IMR-90 (cell line): ENCODE measurements at regions not wholly inside any gene's neighbourhood (a gene's known extent, or its start where the extent isn't known, plus 50 kb on each side); places are given as distances from the start of the nearest gene placed in this dataset.

ENCODE experiments used
- ATAC-seq: fragments of 200-7000 bp; cut with Tn5 transposase; 2 replicates; pipeline ENCODE4 v1.9.1; 2020; ENCODE audit warnings: low read depth, mild to moderate bottlenecking, moderate library complexity
- BruUV-seq: library from RNA; stranded (reverse); fragments of 400-500 nt; replicated peaks from 2 replicates; lab custom pipeline; 2021; lab: Mats Ljungman, UMichigan
- CTCF ChIA-PET: fragments of 300-600 bp; formaldehyde crosslinking; extraction: SDS; loops from one replicate; lab custom pipeline; 2021; ENCODE audit warnings: antibody characterized with exemption; lab: Yijun Ruan, JAX
- POLR2A ChIA-PET: fragments of 300-600 bp; sonication (Branson Sonifier 250); formaldehyde crosslinking; loops from one replicate; lab custom pipeline; 2022; ENCODE audit warnings: antibody characterized with exemption; ENCODE audit not compliant: unreplicated experiment; lab: Charles Lee
- DNase-seq: peaks from one replicate; pipeline ENCODE4 v3.0.0; 2013
- H2AFZ ChIP-seq: replicated peaks from 2 replicates; pipeline ENCODE3; 2013; ENCODE audit warnings: low read length, mild to moderate bottlenecking; ENCODE audit not compliant: poor library complexity
- H2AK5ac ChIP-seq: 2 replicates; pipeline ENCODE4 v1.6.1; 2013; ENCODE audit warnings: low read depth, low read length, inconsistent platforms
- H2AK9ac ChIP-seq: replicated peaks from 2 replicates; pipeline ENCODE3; 2013; ENCODE audit warnings: mild to moderate bottlenecking, low read depth, low read length, moderate library complexity; ENCODE audit not compliant: poor library complexity
- H2BK120ac ChIP-seq: 2 replicates; pipeline ENCODE4 v1.6.1; 2013; ENCODE audit warnings: low read depth, low read length, inconsistent platforms
- H2BK15ac ChIP-seq: 3 replicates; pipeline ENCODE4 v1.6.1; 2013; ENCODE audit warnings: low read depth, low read length, inconsistent platforms
- H2BK20ac ChIP-seq: 2 replicates; pipeline ENCODE4 v1.6.1; 2013; ENCODE audit warnings: low read depth, mild to moderate bottlenecking, inconsistent platforms, low read length, moderate library complexity
- H2BK5ac ChIP-seq: 2 replicates; pipeline ENCODE4 v1.6.1; 2013; ENCODE audit warnings: mild to moderate bottlenecking, low read depth, low read length, inconsistent platforms; ENCODE audit not compliant: poor library complexity, severe bottlenecking
- H3K14ac ChIP-seq: replicated peaks from 2 replicates; pipeline ENCODE4 v1.6.1; 2013; ENCODE audit warnings: low read depth, low read length, inconsistent platforms
- H3K18ac ChIP-seq: 2 replicates; pipeline ENCODE4 v1.6.1; 2013; ENCODE audit warnings: low read depth, low read length, control low read depth
- H3K23ac ChIP-seq: 2 replicates; pipeline ENCODE4 v1.6.1; 2013; ENCODE audit warnings: low read depth, low read length, inconsistent platforms
- H3K27ac ChIP-seq: 2 replicates; pipeline ENCODE4 v1.5.1; 2013; ENCODE audit warnings: mild to moderate bottlenecking, control low read depth, low read length; ENCODE audit not compliant: insufficient read depth
- H3K27me3 ChIP-seq: 2 replicates; pipeline ENCODE4 v1.6.1; 2013; ENCODE audit warnings: low read length; ENCODE audit not compliant: control insufficient read depth, insufficient read depth
- H3K36me3 ChIP-seq: 2 replicates; pipeline ENCODE4 v1.6.1; 2013; ENCODE audit warnings: low read length, mixed read lengths; ENCODE audit not compliant: control insufficient read depth, insufficient read depth
- H3K4ac ChIP-seq: 2 replicates; pipeline ENCODE4 v1.6.1; 2013; ENCODE audit warnings: low read depth, low read length, inconsistent platforms
- H3K4me1 ChIP-seq: 2 replicates; pipeline ENCODE4 v1.6.1; 2013; ENCODE audit warnings: low read length, mixed read lengths; ENCODE audit not compliant: control insufficient read depth, insufficient read depth
- H3K4me2 ChIP-seq: 2 replicates; pipeline ENCODE4 v1.6.1; 2013; ENCODE audit warnings: low read depth, mild to moderate bottlenecking, control low read depth, low read length, moderate library complexity
- H3K4me3 ChIP-seq: 2 replicates; pipeline ENCODE4 v1.5.1; 2013; ENCODE audit warnings: low read depth, mild to moderate bottlenecking, control low read depth, low read length, moderate library complexity; ENCODE audit not compliant: insufficient read depth
- H3K56ac ChIP-seq: 2 replicates; pipeline ENCODE4 v1.6.1; 2013; ENCODE audit warnings: low read length, inconsistent platforms; ENCODE audit not compliant: insufficient read depth; ENCODE audit errors: extremely low read depth
- H3K79me1 ChIP-seq, 2 experiments: 2 replicates each; pipeline ENCODE4 v1.6.1; 2013; ENCODE audit warnings: low read length in 2 of 2, inconsistent platforms in 1 of 2, low read depth in 1 of 2
- H3K9ac ChIP-seq: 2 replicates; pipeline ENCODE4 v1.6.1; 2013; ENCODE audit warnings: low read depth, low read length, control low read depth
- H3K9me1 ChIP-seq: 2 replicates; pipeline ENCODE4 v1.6.1; 2013; ENCODE audit warnings: low read length, inconsistent platforms; ENCODE audit not compliant: insufficient read depth
- H3K9me3 ChIP-seq: 2 replicates; pipeline ENCODE4 v1.6.1; 2013; ENCODE audit warnings: low read length; ENCODE audit not compliant: control insufficient read depth, insufficient read depth
- H4K20me1 ChIP-seq: 2 replicates; pipeline ENCODE4 v1.6.1; 2013; ENCODE audit warnings: low read length, inconsistent platforms; ENCODE audit not compliant: insufficient read depth
- H4K5ac ChIP-seq: 2 replicates; pipeline ENCODE4 v1.6.1; 2013; ENCODE audit warnings: mild to moderate bottlenecking, low read depth, low read length, control low read depth
- H4K8ac ChIP-seq, 2 experiments: 2 replicates each; pipeline ENCODE4 v1.6.1; 2013; ENCODE audit warnings: low read depth in 2 of 2, low read length in 2 of 2, control low read depth in 1 of 2, inconsistent platforms in 1 of 2
- H4K91ac ChIP-seq: 2 replicates; pipeline ENCODE4 v1.6.1; 2013; ENCODE audit warnings: low read depth, low read length, inconsistent platforms; ENCODE audit not compliant: insufficient read depth
- BHLHE40 ChIP-seq: fragments of 150-350 bp; IDR thresholded peaks from 2 replicates; pipeline ENCODE4 v1.6.1; 2016; ENCODE audit warnings: mild to moderate bottlenecking, low read depth, low read length
- CEBPB ChIP-seq: IDR thresholded peaks from 2 replicates; pipeline ENCODE4 v1.6.1; 2012; ENCODE audit warnings: low read depth, low read length, improper control_type of control experiment
- CHD1 ChIP-seq: IDR thresholded peaks from 2 replicates; pipeline ENCODE4 v1.6.1; 2012; ENCODE audit warnings: low read depth, low read length, improper control_type of control experiment
- ELK1 ChIP-seq: fragments of 150-350 bp; IDR thresholded peaks from 2 replicates; pipeline ENCODE4 v1.6.1; 2016; ENCODE audit warnings: low read depth, mild to moderate bottlenecking, low read length, moderate library complexity, borderline replicate concordance
- FOS ChIP-seq: fragments of 150-350 bp; IDR thresholded peaks from 2 replicates; pipeline ENCODE4 v1.6.1; 2016; ENCODE audit warnings: low read depth, low read length
- MAFK ChIP-seq: IDR thresholded peaks from 2 replicates; pipeline ENCODE4 v1.6.1; 2012; ENCODE audit warnings: low read depth, low read length, improper control_type of control experiment
- MAZ ChIP-seq: IDR thresholded peaks from 2 replicates; pipeline ENCODE4 v1.6.1; 2012; ENCODE audit warnings: low read depth, mild to moderate bottlenecking, low read length, improper control_type of control experiment, moderate library complexity, borderline replicate concordance
- NFE2L2 ChIP-seq: fragments of 150-350 bp; IDR thresholded peaks from 2 replicates; pipeline ENCODE4 v1.6.1; 2016; ENCODE audit warnings: low read depth, mild to moderate bottlenecking, low read length
- POLR2A ChIP-seq: IDR thresholded peaks from 2 replicates; pipeline ENCODE4 v1.6.1; 2012; ENCODE audit warnings: mild to moderate bottlenecking, low read depth, low read length
- RAD21 ChIP-seq: IDR thresholded peaks from 2 replicates; pipeline ENCODE4 v1.6.1; 2012; ENCODE audit warnings: low read length, improper control_type of control experiment
- RCOR1 ChIP-seq: IDR thresholded peaks from 2 replicates; pipeline ENCODE4 v1.6.1; 2012; ENCODE audit warnings: mild to moderate bottlenecking, low read length, improper control_type of control experiment; ENCODE audit not compliant: insufficient replicate concordance
- RFX5 ChIP-seq: IDR thresholded peaks from 2 replicates; pipeline ENCODE4 v1.8.0; 2012; ENCODE audit warnings: low read depth, mild to moderate bottlenecking, low read length, moderate library complexity
- SMC3 ChIP-seq: fragments of 150-350 bp; IDR thresholded peaks from 2 replicates; pipeline ENCODE4 v1.6.1; 2016; ENCODE audit warnings: low read depth, mild to moderate bottlenecking, antibody characterized with exemption, low read length, moderate library complexity
- WGBS, 2 experiments: methylation state at CpG; one replicate each; pipeline versions ENCODE4 v1.1.5 to v1.1.7; 2013; ENCODE audit warnings: missing lambda C conversion rate in 2 of 2; ENCODE audit not compliant: insufficient read length in 1 of 2; ENCODE audit errors: extremely low coverage in 2 of 2; 5-methylcytosine and 5-hydroxymethylcytosine counted together
- dilution Hi-C: fragments of 300-500 bp; cut with HindIII; formaldehyde crosslinking; loops from one replicate; pipeline ENCODE4 v1.14.3; 2018; ENCODE audit warnings: low sequenced_read_pairs; ENCODE audit not compliant: unreplicated experiment
- in situ Hi-C: fragments of 300-500 bp; cut with MboI; formaldehyde crosslinking; loops from 3 replicates; pipeline ENCODE4 v1.14.3; 2019; ENCODE audit warnings: low sequenced_read_pairs, inconsistent platforms, mixed read lengths
- intact Hi-C: fragments of 100-400 bp; cut with micrococcal nuclease; formaldehyde crosslinking; loops from 2 replicates; pipeline ENCODE4 v1.10.0; 2022
- TF ChIP-seq, protein P1 (sequence below): fragments of 150-350 bp; IDR thresholded peaks from 2 replicates; pipeline ENCODE4 v1.6.1; 2017; ENCODE audit warnings: mild to moderate bottlenecking, antibody characterized with exemption, low read length, low read depth
- TF ChIP-seq, protein P2 (sequence below): conservative IDR thresholded peaks from 2 replicates; pipeline ENCODE4 v1.5.1; 2012; ENCODE audit warnings: mild to moderate bottlenecking, low read depth, low read length, improper control_type of control experiment

DNA sequence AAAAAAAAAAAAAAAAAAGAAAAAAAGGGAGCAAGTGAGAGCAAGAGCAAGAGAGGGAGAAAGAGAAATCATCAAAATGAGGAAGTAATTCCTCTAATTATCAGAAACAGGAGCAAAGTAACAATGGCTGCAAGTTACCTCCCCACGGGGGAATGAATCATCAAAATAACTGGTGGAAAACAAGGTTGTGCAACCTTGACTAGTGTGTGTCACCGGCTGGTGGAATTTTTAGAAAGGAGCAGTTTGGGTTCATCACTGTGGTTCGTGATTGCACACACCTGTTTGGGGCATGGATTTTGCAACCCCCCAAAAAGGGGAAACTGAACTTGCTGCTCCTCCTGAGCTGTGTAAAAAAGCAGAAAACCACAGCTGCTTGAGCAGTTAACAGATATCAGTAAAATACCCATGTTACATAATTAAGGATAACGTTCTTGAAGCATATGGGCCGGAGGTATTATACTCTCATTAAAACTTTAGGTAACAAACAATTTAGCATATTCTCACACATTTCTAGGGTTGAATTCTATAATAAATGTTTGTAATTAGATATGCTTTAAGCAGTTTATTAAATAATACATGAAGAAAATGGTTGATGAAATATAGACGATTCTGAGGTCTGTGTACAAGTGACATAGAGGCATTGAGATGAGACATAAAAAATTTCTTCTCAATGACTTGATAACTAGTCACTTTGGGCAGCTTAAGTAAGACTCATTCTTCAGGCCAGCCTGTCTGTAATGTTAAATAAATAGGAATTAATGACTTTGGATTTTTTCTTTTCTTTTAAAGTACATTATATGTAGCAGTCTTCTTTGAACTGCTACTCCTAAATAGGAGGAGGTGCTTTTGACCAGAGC, 184.2 kb upstream of the ZEB2 start:
- POLR2A ChIA-PET, result no interaction called here
- no peak overlapping the region for H2BK20ac ChIP-seq
- H2BK5ac ChIP-seq, result no peak overlapping the region
- H3K9me1 ChIP-seq, result no peaks in the 10 kb centered on the region
- no TSS peak for BruUV-seq
- dilution Hi-C loops, result no loop called here
- no peak overlapping the region for H3K18ac ChIP-seq
- H3K4ac ChIP-seq, result no peak overlapping the region
- H2BK120ac ChIP-seq, result no peak overlapping the region
- no peak overlapping the region for H2BK15ac ChIP-seq
- H3K4me1 ChIP-seq, result no peaks in the 10 kb centered on the region
- H3K4me3 ChIP-seq, result no peak overlapping the region
- WGBS, 2 experiments, result no CpG with 5 or more reads among the region's 6 CpGs
- H3K9me3 ChIP-seq, result no peaks in the 10 kb centered on the region
- H3K9ac ChIP-seq, result no peak overlapping the region
- no peak overlapping the region for H3K56ac ChIP-seq
- CTCF ChIA-PET, result no interaction called here
- intact Hi-C loops, result no loop called here
- no peak overlapping the region for H2AK5ac ChIP-seq
- H3K14ac ChIP-seq, result no peak overlapping the region
- no peaks in the 10 kb centered on the region for H3K36me3 ChIP-seq
- H4K20me1 ChIP-seq, result no peaks in the 10 kb centered on the region
- H2AK9ac ChIP-seq, result no peak overlapping the region
- H3K23ac ChIP-seq, result no peak overlapping the region
- no peak overlapping the region for H2AFZ ChIP-seq
- H4K91ac ChIP-seq, result no peak overlapping the region
- H3K4me2 ChIP-seq, result no peak overlapping the region
- no peak overlapping the region for H4K8ac ChIP-seq
- H3K79me1 ChIP-seq, result no peaks in the 10 kb centered on the region
- H4K5ac ChIP-seq, result no peak overlapping the region
- no peaks in the 10 kb centered on the region for H3K27me3 ChIP-seq
- ATAC-seq, result peak; percentile 17; the same call in 1 of the 2 replicates
- DNase-seq, result peak; percentile 61
- in situ Hi-C loops, result no loop called here
- H3K27ac ChIP-seq, result no peak overlapping the region
- TF ChIP-seq ELK1 (no peak), SMC3 (no peak), CEBPB (peak; percentile 95), MAFK (no peak), CHD1 (no peak), POLR2A (no peak), RCOR1 (no peak), FOS (peak; percentile 45), BHLHE40 (no peak), NFE2L2 (peak; percentile 12; the same call in 1 of the 2 replicates), RFX5 (no peak), MAZ (no peak), RAD21 (no peak)
- TF ChIP-seq, protein P1, sequence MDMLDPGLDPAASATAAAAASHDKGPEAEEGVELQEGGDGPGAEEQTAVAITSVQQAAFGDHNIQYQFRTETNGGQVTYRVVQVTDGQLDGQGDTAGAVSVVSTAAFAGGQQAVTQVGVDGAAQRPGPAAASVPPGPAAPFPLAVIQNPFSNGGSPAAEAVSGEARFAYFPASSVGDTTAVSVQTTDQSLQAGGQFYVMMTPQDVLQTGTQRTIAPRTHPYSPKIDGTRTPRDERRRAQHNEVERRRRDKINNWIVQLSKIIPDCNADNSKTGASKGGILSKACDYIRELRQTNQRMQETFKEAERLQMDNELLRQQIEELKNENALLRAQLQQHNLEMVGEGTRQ, result no peak
- TF ChIP-seq, protein P2, sequence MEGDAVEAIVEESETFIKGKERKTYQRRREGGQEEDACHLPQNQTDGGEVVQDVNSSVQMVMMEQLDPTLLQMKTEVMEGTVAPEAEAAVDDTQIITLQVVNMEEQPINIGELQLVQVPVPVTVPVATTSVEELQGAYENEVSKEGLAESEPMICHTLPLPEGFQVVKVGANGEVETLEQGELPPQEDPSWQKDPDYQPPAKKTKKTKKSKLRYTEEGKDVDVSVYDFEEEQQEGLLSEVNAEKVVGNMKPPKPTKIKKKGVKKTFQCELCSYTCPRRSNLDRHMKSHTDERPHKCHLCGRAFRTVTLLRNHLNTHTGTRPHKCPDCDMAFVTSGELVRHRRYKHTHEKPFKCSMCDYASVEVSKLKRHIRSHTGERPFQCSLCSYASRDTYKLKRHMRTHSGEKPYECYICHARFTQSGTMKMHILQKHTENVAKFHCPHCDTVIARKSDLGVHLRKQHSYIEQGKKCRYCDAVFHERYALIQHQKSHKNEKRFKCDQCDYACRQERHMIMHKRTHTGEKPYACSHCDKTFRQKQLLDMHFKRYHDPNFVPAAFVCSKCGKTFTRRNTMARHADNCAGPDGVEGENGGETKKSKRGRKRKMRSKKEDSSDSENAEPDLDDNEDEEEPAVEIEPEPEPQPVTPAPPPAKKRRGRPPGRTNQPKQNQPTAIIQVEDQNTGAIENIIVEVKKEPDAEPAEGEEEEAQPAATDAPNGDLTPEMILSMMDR, result no peak
